Neuronal stem cell (in vitro differentiated cells): ENCODE measurements at regions not wholly inside any gene's neighbourhood (a gene's known extent, or its start where the extent isn't known, plus 50 kb on each side); places are given as distances from the start of the nearest gene placed in this dataset.
"Not testable (repeated sequence)": the region's sequence is repeated elsewhere in the genome, so short reads cannot be mapped to it uniquely, and the experiment has no call there.

ENCODE experiments used
- DNase-seq: peaks from one replicate; pipeline ENCODE4 v3.0.0-alpha.2; 2013; ENCODE audit warnings: low spot score
- H2AFZ ChIP-seq: one replicate; pipeline ENCODE4 v1.6.1; 2013; ENCODE audit warnings: mild to moderate bottlenecking, low read length, inconsistent platforms
- H2AK5ac ChIP-seq: 2 replicates; pipeline ENCODE4 v1.6.1; 2013; ENCODE audit warnings: low read depth, mild to moderate bottlenecking, inconsistent platforms, low read length, moderate library complexity, mixed read lengths
- H2BK120ac ChIP-seq: 2 replicates; pipeline ENCODE4 v1.6.1; 2013; ENCODE audit warnings: low read depth, mild to moderate bottlenecking, inconsistent platforms, low read length, moderate library complexity, mixed read lengths
- H2BK12ac ChIP-seq: one replicate; pipeline ENCODE4 v1.6.1; 2013; ENCODE audit warnings: low read length, inconsistent platforms
- H2BK15ac ChIP-seq: 2 replicates; pipeline ENCODE4 v1.6.1; 2013; ENCODE audit warnings: mild to moderate bottlenecking, low read length, inconsistent platforms, mixed read lengths
- H2BK5ac ChIP-seq: one replicate; pipeline ENCODE4 v1.6.1; 2013; ENCODE audit warnings: inconsistent platforms, mild to moderate bottlenecking, low read length, moderate library complexity
- H3K14ac ChIP-seq: one replicate; pipeline ENCODE4 v1.6.1; 2013; ENCODE audit warnings: low read length, inconsistent platforms
- H3K18ac ChIP-seq: 2 replicates; pipeline ENCODE4 v1.6.1; 2013; ENCODE audit warnings: low read length, inconsistent platforms
- H3K23ac ChIP-seq: 2 replicates; pipeline ENCODE4 v1.6.1; 2013; ENCODE audit warnings: low read depth, mild to moderate bottlenecking, mixed read lengths, low read length, inconsistent platforms; ENCODE audit not compliant: poor library complexity
- H3K27ac ChIP-seq: replicated peaks from 3 replicates; pipeline ENCODE4 v1.5.1; 2013; ENCODE audit warnings: low read length, inconsistent platforms
- H3K27me3 ChIP-seq, 3 experiments: 2 replicates each; pipeline ENCODE4 v1.6.1; 2013; ENCODE audit warnings: low read length in 3 of 3, mild to moderate bottlenecking in 2 of 3, inconsistent platforms in 1 of 3, low read depth in 1 of 3, mixed read lengths in 1 of 3, moderate library complexity in 1 of 3; ENCODE audit not compliant: control insufficient read depth in 3 of 3, insufficient read depth in 3 of 3
- H3K36me3 ChIP-seq, 2 donors: replicated peaks in 1 of 2; 2 replicates each; pipeline ENCODE4 v1.6.1; 2013; ENCODE audit warnings: low read length in 2 of 2; ENCODE audit not compliant: control insufficient read depth in 2 of 2, insufficient read depth in 2 of 2
- H3K4ac ChIP-seq: 2 replicates; pipeline ENCODE4 v1.6.1; 2013; ENCODE audit warnings: inconsistent platforms, mild to moderate bottlenecking, low read length, moderate library complexity
- H3K4me1 ChIP-seq, 2 donors: 1 replicate in 1 of 2; 2 replicates in 1 of 2; pipeline ENCODE4 v1.6.1; 2013; ENCODE audit warnings: low read length in 2 of 2, low read depth in 1 of 2; ENCODE audit not compliant: control insufficient read depth in 2 of 2, insufficient read depth in 1 of 2
- H3K4me2 ChIP-seq: one replicate; pipeline ENCODE4 v1.6.1; 2013; ENCODE audit warnings: mild to moderate bottlenecking, low read length, inconsistent platforms; ENCODE audit not compliant: insufficient read depth, poor library complexity, severe bottlenecking
- H3K4me3 ChIP-seq, 2 donors: 2 replicates each; pipeline ENCODE4 v1.5.1; 2013; ENCODE audit warnings: low read length in 2 of 2, mild to moderate bottlenecking in 2 of 2, inconsistent platforms in 1 of 2, moderate library complexity in 1 of 2
- H3K79me1 ChIP-seq: one replicate; pipeline ENCODE4 v1.6.1; 2013; ENCODE audit warnings: low read depth, mild to moderate bottlenecking, inconsistent platforms, low read length, moderate library complexity
- H3K9ac ChIP-seq: one replicate; pipeline ENCODE4 v1.6.1; 2013; ENCODE audit warnings: mild to moderate bottlenecking, low read depth, low read length, inconsistent platforms; ENCODE audit not compliant: poor library complexity
- H3K9me3 ChIP-seq, 2 donors: replicated peaks in 1 of 2; 2 replicates each; pipeline versions ENCODE3 to v1.6.1; 2013; ENCODE audit warnings: low read length in 2 of 2, mild to moderate bottlenecking in 2 of 2, inconsistent platforms in 1 of 2, low read depth in 1 of 2, mixed read lengths in 1 of 2, moderate library complexity in 1 of 2; ENCODE audit not compliant: control insufficient read depth in 2 of 2, insufficient read depth in 1 of 2
- H4K8ac ChIP-seq: one replicate; pipeline ENCODE4 v1.6.1; 2013; ENCODE audit warnings: low read depth, mild to moderate bottlenecking, inconsistent platforms, low read length, moderate library complexity
- H4K91ac ChIP-seq: one replicate; pipeline ENCODE4 v1.6.1; 2013; ENCODE audit warnings: low read length, low read depth, mild to moderate bottlenecking, inconsistent platforms; ENCODE audit not compliant: poor library complexity
- WGBS, 2 donors: extraction: QIAGEN DNeasy Blood & Tissue Kit; methylation state at CpG; one replicate each; pipeline ENCODE4 v1.1.7; 2013; ENCODE audit warnings: missing lambda C conversion rate in 2 of 2, mixed read lengths in 1 of 2; ENCODE audit not compliant: insufficient read length in 2 of 2, insufficient replicate concordance in 1 of 2; ENCODE audit errors: extremely low coverage in 2 of 2; 5-methylcytosine and 5-hydroxymethylcytosine counted together

DNA sequence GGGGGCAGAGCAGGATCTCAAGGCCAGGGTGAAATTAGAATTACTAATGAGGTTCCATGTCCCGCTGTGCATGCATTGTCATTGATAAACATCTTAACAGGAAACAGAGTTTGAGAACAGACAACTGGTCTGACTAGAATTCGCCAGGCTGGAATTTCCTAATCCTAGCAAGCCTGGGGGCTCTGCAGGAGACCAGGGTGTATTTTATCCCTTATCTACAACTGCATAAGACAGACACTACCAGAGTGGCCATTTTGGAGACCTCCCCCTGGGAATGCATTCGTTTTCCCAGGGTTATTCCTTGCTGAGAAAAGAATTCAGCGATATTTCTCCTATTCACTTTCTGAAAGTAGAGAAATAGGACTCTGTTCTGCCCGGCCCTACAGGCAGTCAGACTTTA, 1007.6 kb downstream of the SLC16A7 start:
- H3K36me3 ChIP-seq, H4K8ac ChIP-seq, H3K27me3 ChIP-seq, DNase-seq, H2BK12ac ChIP-seq, H2AFZ ChIP-seq, H3K23ac ChIP-seq, H3K9ac ChIP-seq, H3K14ac ChIP-seq, H2AK5ac ChIP-seq, H2BK15ac ChIP-seq, H2BK120ac ChIP-seq, H4K91ac ChIP-seq, H3K4me2 ChIP-seq, H2BK5ac ChIP-seq, H3K18ac ChIP-seq, H3K27ac ChIP-seq, H3K4ac ChIP-seq, H3K4me1 ChIP-seq, H3K9me3 ChIP-seq, H3K4me3 ChIP-seq, H3K79me1 ChIP-seq: not testable (repeated sequence)
- WGBS, 2 donors, result no CpG with 5 or more reads among the region's 5 CpGs

DNA sequence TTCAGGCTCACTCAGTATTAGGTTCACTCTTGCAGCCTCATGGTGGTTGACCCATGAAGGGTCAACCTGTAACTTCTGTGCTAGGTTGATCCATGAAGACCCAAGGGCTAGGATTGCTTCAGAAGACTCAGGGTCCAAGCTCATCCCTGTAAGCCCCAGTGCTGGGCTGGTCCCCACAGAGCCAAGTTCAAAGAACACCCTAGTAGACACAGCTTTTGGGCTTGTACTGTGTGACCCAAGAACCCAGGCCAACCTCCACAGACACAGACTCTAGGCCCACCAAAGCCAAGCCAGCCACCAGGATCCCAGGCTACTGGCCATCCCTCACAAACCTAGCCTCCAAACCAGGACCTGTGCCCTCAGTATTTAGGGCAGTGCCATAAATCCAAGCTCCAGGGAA, 1020.6 kb downstream of the SLC16A7 start:
- Histone ChIP-seq H3K4ac (no peak overlapping the region), H3K9me3 (peaks cover 0 to 2% of the 10 kb centered on the region in 2 donors), H3K23ac (no peak overlapping the region), H3K4me3 (no peak overlapping the region), H3K4me1 (no peaks in the 10 kb centered on the region), H3K27me3 (no peaks in the 10 kb centered on the region), H2BK120ac (no peak overlapping the region), H2AFZ (no peak overlapping the region), H3K4me2 (no peak overlapping the region), H2AK5ac (no peak overlapping the region), H3K36me3 (peaks cover 0 to 2% of the 10 kb centered on the region in 2 donors), H3K14ac (no peak overlapping the region), H2BK12ac (no peak overlapping the region), H2BK5ac (no peak overlapping the region), H4K91ac (no peak overlapping the region), H2BK15ac (no peak overlapping the region), H3K27ac (no peak overlapping the region), H4K8ac (no peak overlapping the region), H3K79me1 (no peaks in the 10 kb centered on the region), H3K9ac (no peak overlapping the region), H3K18ac (no peak overlapping the region)
- DNase-seq, result no peak

GRCh38 chr12:60630796-60631195, 1035.0 kb downstream of the SLC16A7 start:
- no peak overlapping the region for H3K27ac ChIP-seq
- no peaks in the 10 kb centered on the region for H3K4me1 ChIP-seq
- H3K23ac ChIP-seq, result no peak overlapping the region
- no peak overlapping the region for H3K4ac ChIP-seq
- H3K4me3 ChIP-seq, result no peak overlapping the region
- no peak overlapping the region for H4K91ac ChIP-seq
- no peak overlapping the region for H2BK12ac ChIP-seq
- H3K79me1 ChIP-seq, result no peaks in the 10 kb centered on the region
- no peak for DNase-seq
- no peaks in the 10 kb centered on the region for H3K27me3 ChIP-seq
- no peak overlapping the region for H3K4me2 ChIP-seq
- no CpG with 5 or more reads among the region's 1 CpG for WGBS, 2 donors
- no peaks in the 10 kb centered on the region for H3K36me3 ChIP-seq
- no peak overlapping the region for H4K8ac ChIP-seq
- H2BK5ac ChIP-seq, result no peak overlapping the region
- no peak overlapping the region for H2BK120ac ChIP-seq
- H3K18ac ChIP-seq, result no peak overlapping the region
- no peaks in the 10 kb centered on the region for H3K9me3 ChIP-seq
- no peak overlapping the region for H3K9ac ChIP-seq
- H3K14ac ChIP-seq, result no peak overlapping the region
- H2AK5ac ChIP-seq, result no peak overlapping the region
- no peak overlapping the region for H2AFZ ChIP-seq
- H2BK15ac ChIP-seq, result no peak overlapping the region

- Histone ChIP-seq H2BK120ac (no peak overlapping the region), H3K4me2 (no peak overlapping the region), H2BK5ac (no peak overlapping the region), H3K36me3 (no peaks in the 10 kb centered on the region), H3K9ac (no peak overlapping the region), H3K4ac (no peak overlapping the region), H4K8ac (no peak overlapping the region), H2AFZ (no peak overlapping the region), H2AK5ac (no peak overlapping the region), H3K14ac (no peak overlapping the region), H4K91ac (no peak overlapping the region), H3K79me1 (no peaks in the 10 kb centered on the region), H3K27me3 (no peaks in the 10 kb centered on the region), H3K9me3 (peaks cover 8 to 14% of the 10 kb centered on the region in 2 donors), H2BK15ac (no peak overlapping the region), H3K23ac (no peak overlapping the region), H3K27ac (no peak overlapping the region), H2BK12ac (no peak overlapping the region), H3K18ac (no peak overlapping the region), H3K4me1 (no peaks in the 10 kb centered on the region), H3K4me3 (no peak overlapping the region)
- DNase-seq, result no peak
- WGBS, 2 donors, result no CpG with 5 or more reads among the region's 1 CpG
Measured at GRCh38 chr12:60644076-60644475, 1048.2 kb downstream of the SLC16A7 start.
